ENCODE measurements at regions not wholly inside any gene's neighbourhood (a gene's known extent, or its start where the extent isn't known, plus 50 kb on each side); places are given as distances from the start of the nearest gene placed in this dataset.

- TF ChIP-seq CTCF (conservative IDR thresholded peaks at IDR 0.05 in 1 of 2, IDR thresholded peaks at IDR 0.05 in 1 of 2; ENCODE audit: extremely low read depth in 1 of 2, insufficient read depth in 1 of 2, low read depth in 1 of 2, low read length in 2 of 2), result no peak
- no peak for TF ChIP-seq EZH2 (IDR thresholded peaks at IDR 0.05; ENCODE audit: borderline replicate concordance, low read length)
Measured at GRCh38 chr12:19764408-19764807, 325.1 kb downstream of the AEBP2 start.

Measured in mammary epithelial cell (primary cell).